Glutamatergic neuron (in vitro differentiated cells): ENCODE measurements at regions not wholly inside any gene's neighbourhood (a gene's known extent, or its start where the extent isn't known, plus 50 kb on each side); places are given as distances from the start of the nearest gene placed in this dataset.

Experiments
- DNase-seq: peaks from one replicate; pipeline ENCODE4 v3.0.0; 2022
- H3K27ac Mint-ChIP-seq: one replicate; pipeline ENCODE4 v1.8.0; 2020; ENCODE audit warnings: mild to moderate bottlenecking, mixed read lengths, inconsistent platforms; ENCODE audit not compliant: unreplicated experiment
- H3K27me3 Mint-ChIP-seq: one replicate; pipeline ENCODE4 v1.8.0; 2020; ENCODE audit warnings: mild to moderate bottlenecking, moderate library complexity, mixed read lengths, inconsistent platforms; ENCODE audit not compliant: unreplicated experiment
- H3K36me3 Mint-ChIP-seq: one replicate; pipeline ENCODE4 v1.8.0; 2020; ENCODE audit warnings: mild to moderate bottlenecking, mixed read lengths, inconsistent platforms; ENCODE audit not compliant: unreplicated experiment
- H3K4me1 Mint-ChIP-seq: one replicate; pipeline ENCODE4 v1.8.0; 2020; ENCODE audit warnings: mild to moderate bottlenecking, low read depth, mixed read lengths, inconsistent platforms; ENCODE audit not compliant: unreplicated experiment
- H3K4me3 Mint-ChIP-seq: one replicate; pipeline ENCODE4 v1.8.0; 2020; ENCODE audit warnings: mild to moderate bottlenecking, mixed read lengths, inconsistent platforms; ENCODE audit not compliant: unreplicated experiment
- H3K9me3 Mint-ChIP-seq: one replicate; pipeline ENCODE4 v1.8.0; 2020; ENCODE audit warnings: mild to moderate bottlenecking, moderate library complexity, mixed read lengths, inconsistent platforms; ENCODE audit not compliant: unreplicated experiment
- TF ChIP-seq, protein P1 (sequence below): fragments of 200-600 bp; sonication (generic); IDR thresholded peaks from one replicate; pipeline ENCODE4 v1.5.0; 2021; ENCODE audit not compliant: partially characterized antibody, unreplicated experiment

DNA sequence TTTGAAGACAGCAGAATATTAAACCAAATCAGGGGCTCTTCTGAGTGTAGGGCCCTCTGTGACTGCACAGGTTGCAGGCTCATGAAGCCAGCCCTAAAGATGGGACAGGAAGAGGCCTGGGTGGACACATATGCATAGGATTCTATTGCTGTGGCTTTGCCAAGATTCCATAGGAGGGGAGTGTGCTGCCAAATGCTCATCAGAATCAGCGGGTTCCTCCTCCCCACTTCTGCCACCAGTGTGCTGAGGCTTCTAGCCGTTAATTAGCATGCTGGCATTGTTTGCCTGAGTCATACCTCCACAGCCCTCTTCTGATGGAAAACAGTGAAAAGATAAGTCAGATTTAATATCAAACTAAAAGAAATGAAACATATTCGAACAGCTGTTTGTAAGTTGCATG lies 103.9 kb upstream of the TMEFF2 start:
- no peaks in the 10 kb centered on the region for H3K4me1 Mint-ChIP-seq

DNA sequence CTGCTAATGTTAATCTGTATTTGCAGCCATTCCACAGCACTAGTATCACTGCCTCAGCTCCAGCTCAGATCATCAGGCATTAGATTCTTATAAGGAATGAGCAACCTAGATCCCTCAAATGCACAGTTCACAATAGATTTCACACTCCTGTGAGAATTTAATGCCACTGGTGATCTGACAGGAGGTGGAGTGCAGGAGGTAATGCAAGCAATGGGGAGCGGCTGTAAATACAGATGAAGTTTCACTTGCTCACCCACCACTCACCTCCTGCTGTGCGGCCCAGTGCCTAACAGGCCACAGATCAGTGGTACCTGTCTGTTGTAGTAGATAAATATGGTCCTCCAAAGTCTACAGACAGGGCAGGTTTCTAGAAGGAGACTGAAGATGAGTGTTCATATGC lies 97.7 kb upstream of the TMEFF2 start:
- Mint-ChIP-seq H3K27ac (no peak overlapping the region), H3K4me1 (peaks cover 3% of the 10 kb centered on the region), H3K9me3 (no peaks in the 10 kb centered on the region), H3K4me3 (no peak overlapping the region), H3K36me3 (no peaks in the 10 kb centered on the region), H3K27me3 (no peaks in the 10 kb centered on the region)
- TF ChIP-seq, protein P1, sequence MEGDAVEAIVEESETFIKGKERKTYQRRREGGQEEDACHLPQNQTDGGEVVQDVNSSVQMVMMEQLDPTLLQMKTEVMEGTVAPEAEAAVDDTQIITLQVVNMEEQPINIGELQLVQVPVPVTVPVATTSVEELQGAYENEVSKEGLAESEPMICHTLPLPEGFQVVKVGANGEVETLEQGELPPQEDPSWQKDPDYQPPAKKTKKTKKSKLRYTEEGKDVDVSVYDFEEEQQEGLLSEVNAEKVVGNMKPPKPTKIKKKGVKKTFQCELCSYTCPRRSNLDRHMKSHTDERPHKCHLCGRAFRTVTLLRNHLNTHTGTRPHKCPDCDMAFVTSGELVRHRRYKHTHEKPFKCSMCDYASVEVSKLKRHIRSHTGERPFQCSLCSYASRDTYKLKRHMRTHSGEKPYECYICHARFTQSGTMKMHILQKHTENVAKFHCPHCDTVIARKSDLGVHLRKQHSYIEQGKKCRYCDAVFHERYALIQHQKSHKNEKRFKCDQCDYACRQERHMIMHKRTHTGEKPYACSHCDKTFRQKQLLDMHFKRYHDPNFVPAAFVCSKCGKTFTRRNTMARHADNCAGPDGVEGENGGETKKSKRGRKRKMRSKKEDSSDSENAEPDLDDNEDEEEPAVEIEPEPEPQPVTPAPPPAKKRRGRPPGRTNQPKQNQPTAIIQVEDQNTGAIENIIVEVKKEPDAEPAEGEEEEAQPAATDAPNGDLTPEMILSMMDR = no peak
- no peak for DNase-seq

More for the DNA sequence above, 103.9 kb upstream of the TMEFF2 start:
- Mint-ChIP-seq H3K36me3 (no peaks in the 10 kb centered on the region), H3K27ac (no peak overlapping the region), H3K4me3 (no peak overlapping the region), H3K9me3 (no peaks in the 10 kb centered on the region), H3K27me3 (no peaks in the 10 kb centered on the region)
- TF ChIP-seq, protein P1 = no peak
- DNase-seq = no peak

DNA sequence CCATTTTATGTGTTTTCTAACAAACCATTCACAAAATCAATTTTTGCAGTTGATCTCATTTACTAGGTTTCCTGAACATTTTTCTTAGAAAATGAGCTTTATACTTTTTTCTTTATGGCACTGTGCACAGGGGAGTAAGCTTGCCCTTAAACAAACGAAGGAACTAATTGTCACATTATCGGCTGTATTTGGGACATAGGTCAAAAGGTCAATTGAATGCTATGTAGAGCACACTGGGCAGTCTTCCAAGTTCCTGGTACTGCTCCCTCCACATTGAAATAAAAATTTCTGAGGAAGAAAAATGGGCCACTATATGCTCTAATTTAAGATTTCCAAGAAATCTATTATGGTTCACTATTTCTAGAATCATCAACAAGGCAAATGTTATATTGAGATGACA lies 93.6 kb upstream of the TMEFF2 start:
- TF ChIP-seq, protein P1 = no peak
- no peak overlapping the region for H3K27ac Mint-ChIP-seq
- H3K27me3 Mint-ChIP-seq = no peaks in the 10 kb centered on the region
- no peak overlapping the region for H3K4me3 Mint-ChIP-seq
- H3K4me1 Mint-ChIP-seq = peaks cover 3% of the 10 kb centered on the region
- no peaks in the 10 kb centered on the region for H3K36me3 Mint-ChIP-seq
- H3K9me3 Mint-ChIP-seq = no peaks in the 10 kb centered on the region
- DNase-seq = no peak

DNA sequence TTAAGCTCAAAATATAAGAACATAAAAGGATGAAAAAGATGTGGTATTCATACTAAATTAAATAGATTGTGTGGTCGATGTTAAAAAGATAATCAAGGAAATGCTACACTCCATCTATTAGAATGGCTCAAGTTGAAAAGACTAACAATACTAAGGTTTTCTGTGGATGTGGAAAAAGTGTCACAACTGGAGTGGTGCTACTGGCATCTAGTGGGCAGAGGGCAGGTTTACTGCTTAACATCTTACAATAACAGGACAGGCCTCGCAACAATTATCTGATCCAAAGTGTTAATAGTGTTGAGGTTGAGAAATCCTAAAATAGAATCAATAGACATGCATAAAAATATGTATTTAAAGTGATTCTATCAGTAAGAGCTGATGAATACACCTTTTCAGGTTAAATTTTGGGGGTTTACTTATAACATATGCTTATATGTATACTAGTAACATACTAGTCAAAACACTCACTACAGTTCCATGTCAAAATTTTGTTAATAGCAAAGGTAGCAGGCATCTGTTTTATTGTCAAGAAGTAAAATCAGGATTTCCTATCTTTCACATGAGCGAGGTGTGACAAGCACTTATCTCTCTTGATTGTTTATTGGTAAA lies 91.5 kb upstream of the TMEFF2 start:
- no peaks in the 10 kb centered on the region for H3K27me3 Mint-ChIP-seq
- H3K4me3 Mint-ChIP-seq = no peak overlapping the region
- no peak for DNase-seq
- no peak overlapping the region for H3K27ac Mint-ChIP-seq
- H3K36me3 Mint-ChIP-seq = no peaks in the 10 kb centered on the region
- peaks cover 3% of the 10 kb centered on the region for H3K4me1 Mint-ChIP-seq
- TF ChIP-seq, protein P1 = peak; percentile 19
- no peaks in the 10 kb centered on the region for H3K9me3 Mint-ChIP-seq

DNA sequence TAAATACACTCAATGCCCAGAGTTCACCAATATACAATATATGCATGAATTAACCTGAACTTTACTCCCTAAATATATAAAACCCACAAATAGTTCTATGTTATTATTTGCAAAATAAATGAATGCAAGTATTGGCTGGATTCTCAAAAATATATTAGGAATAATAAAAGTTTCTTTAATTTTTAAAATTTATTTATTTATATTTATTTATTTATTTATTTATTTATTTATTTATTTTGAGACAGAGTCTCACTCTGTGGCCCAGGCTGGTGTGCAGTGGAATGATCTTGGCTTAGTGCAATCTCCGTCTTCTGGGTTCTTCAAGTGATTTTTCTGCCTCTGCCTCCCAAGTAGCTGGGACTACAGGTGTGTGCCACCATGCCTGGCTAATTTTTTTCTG lies 88.7 kb upstream of the TMEFF2 start:
- Mint-ChIP-seq H3K4me3 (no peak overlapping the region), H3K4me1 (peaks cover 3% of the 10 kb centered on the region), H3K9me3 (no peaks in the 10 kb centered on the region), H3K36me3 (no peaks in the 10 kb centered on the region), H3K27ac (no peak overlapping the region), H3K27me3 (no peaks in the 10 kb centered on the region)
- no peak for DNase-seq
- TF ChIP-seq, protein P1 = no peak
